ENCODE measurements at regions not wholly inside any gene's neighbourhood (a gene's known extent, or its start where the extent isn't known, plus 50 kb on each side); places are given as distances from the start of the nearest gene placed in this dataset.
"Not testable (repeated sequence)": the region's sequence is repeated elsewhere in the genome, so short reads cannot be mapped to it uniquely, and the experiment has no call there.

DNA sequence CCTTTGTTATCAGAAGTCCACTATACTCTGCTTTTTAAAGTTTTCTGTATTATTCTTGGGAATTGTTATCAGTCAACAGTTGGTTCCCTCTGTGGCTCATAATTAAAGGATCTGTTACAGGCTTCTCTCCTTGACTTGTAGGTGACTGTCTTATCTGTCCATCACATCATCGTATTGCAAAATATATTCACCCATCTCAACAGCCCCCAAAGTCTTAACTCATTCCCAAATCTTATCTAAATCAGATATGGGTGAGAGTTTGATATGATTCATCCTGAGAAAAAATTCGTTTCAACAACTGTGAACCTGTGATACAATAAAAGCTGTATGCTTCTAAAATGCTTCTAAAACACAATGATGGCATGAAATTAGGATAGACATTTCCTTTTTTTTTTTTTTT, 1245.6 kb upstream of the RAG2 start:
- DNase-seq (ENCODE audit: low spot score) (no peak), ATAC-seq (no peak)

DNA sequence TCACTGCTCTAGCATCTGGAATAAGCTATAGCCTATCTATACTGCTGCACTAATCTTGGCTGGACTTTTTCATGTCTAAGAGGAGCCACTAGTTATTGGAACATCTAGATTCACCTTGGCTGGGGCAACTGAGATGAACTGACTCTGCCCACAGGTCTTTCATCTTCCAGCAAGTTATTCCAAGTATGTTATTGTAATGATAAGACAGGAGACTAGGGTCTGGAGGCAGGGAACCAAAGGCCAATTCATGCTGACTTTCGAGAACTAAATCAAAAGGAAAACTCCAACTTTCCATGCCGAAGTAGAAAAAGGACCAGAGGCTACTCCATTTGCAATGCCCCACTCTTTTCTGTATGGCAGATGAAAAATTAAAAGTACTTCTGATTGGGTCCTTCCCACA, 1243.0 kb upstream of the RAG2 start:
- ATAC-seq (no peak), DNase-seq (ENCODE audit: low spot score) (no peak)

DNA sequence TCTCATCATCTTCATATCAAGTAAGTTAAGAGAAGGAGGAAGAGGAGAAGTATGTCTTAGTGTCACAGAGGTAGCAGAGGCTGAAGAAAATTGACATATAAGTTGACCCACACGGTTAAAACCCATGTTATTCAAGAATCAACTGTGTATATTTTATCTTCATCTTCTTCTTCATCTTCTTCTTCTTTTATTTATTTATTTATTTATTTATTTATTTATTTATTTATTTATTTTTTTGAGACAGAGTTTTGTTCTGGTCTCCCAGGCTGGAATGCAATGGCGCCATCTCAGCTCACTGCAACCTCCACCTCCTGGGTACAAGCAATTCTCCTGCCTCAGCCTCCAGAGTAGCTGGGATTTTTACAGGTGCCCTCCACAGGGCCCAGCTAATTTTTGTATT, 1242.3 kb upstream of the RAG2 start:
- ATAC-seq; DNase-seq (ENCODE audit: low spot score): not testable (repeated sequence)

DNA sequence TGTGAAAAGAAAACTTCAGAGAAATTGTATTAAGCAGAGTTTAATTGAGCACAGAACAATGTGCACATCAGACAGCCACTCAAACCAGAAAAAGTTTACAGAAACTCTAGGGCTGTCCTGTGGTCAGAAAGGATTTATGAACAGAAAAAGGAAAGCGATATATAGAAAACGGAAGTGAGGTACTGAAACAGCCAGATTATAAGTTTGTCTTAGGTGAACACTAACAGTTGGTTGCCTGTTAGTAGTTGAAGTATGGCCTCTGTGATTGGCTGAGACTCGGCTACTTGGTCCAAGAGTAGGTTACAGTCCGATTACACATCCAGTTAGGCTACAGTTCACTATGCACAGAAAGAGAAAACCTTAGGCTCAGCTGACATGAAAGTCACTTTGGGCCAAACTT, 1232.5 kb upstream of the RAG2 start:
- no peak for DNase-seq (ENCODE audit: low spot score)
- ATAC-seq = no peak

DNA sequence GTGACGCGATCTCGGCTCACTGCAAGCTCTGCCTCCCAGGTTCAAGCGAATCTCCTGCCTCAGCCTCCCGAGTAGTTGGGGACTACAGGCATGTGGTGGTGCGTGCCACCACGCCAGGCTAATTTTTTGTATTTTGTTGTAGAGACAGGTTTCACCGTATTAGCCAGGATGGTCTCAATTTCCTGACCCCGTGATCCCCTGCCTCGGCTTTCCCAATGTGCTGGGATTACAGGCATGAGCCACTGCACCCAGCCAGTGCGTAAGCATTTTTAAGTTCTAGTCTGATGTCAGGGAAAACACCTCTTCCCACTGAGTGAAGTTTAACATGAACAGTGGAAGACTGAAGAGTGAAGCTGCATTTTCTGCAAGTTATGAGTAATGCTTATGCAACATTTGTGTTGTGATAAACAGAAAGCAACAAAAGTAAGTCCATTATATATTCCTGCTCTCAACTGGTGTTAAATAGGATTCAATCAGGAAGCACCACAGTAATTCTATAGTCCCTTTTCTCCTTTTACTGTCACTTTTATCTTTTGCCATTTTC, 1219.8 kb upstream of the RAG2 start:
- ATAC-seq = no peak
- no peak for DNase-seq (ENCODE audit: low spot score)

DNA sequence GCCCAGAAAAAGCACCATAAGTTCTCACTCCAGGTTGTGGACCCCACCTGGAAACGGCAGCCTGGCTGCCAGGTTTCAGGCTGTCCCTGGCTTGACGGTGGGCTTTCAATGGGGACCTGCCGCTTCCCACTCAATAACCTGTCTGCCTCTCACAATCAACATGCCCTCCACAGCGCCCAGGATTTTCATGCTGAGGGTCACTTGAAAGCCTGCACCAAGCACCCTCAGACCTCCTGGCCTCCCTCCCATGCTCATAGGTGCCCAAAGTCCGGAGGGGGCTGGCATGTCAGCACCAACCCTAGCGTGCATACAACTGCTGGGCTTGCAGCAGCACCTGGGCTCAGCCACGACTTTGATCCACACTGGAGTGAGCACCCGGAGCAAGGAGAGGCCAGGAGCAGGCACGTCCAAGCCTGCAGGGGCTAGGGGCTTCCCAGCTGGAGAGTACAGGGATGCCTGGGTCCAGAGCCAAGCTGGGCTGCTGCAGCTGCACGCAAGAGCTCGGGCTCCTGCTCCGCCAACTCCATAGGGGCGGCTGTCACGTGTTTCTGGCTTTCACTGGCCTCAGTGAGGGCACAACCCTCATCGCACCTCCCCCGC, 1214.3 kb upstream of the RAG2 start:
- DNase-seq (ENCODE audit: low spot score) (no peak), ATAC-seq (no peak)

DNA sequence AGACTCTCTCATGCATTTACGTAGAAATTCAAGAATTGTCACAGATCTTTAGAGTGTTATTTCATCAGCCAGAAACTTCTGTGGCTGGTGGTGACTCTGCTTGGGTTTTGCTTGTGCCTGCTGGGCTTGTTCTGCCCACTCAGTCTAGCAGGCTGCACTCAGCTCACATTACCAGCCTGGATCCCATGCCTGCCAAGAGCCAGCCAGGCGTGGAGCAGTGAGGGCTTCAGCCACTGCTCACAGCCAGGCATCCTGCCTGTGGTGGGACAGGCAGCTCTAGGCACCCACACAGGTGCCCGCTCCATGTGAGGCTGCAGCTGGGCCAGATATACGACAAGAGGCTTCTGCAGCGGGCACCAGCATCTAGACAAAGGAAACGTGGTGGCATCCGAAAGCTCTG, 1213.3 kb upstream of the RAG2 start:
- no peak for DNase-seq (ENCODE audit: low spot score)
- ATAC-seq = no peak

DNA sequence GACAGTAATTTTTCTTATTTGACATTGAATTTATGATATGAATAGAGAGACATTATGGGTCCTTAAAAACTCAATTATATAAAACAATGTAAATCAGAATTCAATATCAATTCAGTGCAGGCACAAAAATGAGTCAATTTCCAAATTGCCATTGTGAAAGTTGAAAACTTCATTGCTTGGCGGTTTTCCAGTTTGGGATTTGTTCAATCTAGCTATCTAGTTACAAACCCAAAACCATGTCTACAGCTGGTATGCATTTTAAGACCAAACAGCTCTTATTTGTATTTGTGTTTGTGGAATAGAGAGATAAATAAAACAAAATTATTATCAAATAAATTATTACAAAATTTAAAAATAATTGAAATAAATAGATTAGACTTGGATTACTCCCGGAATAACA, 1206.6 kb upstream of the RAG2 start:
- no peak for DNase-seq (ENCODE audit: low spot score)
- no peak for ATAC-seq

DNA sequence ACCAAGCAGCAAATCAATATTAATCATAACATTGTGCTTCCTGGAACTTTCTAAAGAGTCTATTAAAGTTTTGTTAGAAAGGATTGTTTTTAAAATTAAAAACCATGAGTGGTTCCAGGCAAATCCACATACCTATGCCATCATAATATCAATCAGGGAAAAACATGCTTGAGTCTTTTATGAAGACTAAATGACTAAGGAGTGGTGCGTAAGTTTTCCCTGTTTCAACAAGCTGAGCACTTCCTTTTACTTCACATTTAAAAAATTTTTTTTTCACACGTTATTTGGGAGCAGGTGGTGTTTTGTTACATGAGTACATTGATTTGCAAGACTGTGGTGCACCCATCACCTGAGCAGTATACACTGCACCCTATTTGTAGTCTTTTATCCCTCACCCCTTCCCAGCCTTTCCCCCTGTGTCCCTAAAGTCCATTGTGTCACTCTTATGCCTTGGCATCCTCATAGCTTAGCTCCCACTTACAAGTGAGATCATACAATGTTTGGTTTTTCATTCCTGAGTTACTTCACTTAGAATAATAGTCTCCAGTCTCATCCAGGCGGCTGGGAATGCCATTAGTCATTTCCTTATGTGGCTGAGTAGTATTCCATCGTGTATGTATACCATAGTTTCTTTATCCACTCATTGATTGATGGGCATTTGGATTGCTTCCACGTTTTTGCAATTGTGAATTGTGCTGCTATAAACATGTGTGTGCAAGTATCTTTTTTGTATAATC, 1190.3 kb upstream of the RAG2 start:
- DNase-seq (ENCODE audit: low spot score) (no peak), ATAC-seq (no peak)

DNA sequence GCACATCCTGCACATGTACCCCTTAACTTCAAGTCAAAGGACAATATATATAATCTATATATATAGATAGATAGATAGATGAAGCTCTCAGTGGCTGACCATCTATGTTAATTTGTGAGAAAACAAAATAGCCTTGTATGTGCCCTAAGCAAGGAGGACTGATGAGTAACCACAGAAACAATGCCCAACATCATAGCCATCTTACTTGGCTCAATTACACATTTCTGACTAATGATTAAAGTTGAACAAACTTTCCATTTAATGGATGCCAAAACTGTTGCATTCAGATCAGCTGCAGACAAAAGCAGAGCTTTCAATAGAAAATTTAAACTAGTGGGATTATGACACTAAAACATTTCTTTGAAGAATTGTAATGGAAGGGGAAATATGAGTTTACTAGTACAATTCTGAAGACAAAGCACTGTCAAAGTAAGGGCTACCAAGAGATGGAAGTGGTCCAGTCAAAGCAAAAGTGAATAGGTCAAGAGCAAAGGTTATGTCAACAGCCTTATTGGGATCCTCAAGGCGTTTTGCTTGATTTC, 1188.2 kb upstream of the RAG2 start:
- no peak for DNase-seq (ENCODE audit: low spot score)
- ATAC-seq = no peak

DNA sequence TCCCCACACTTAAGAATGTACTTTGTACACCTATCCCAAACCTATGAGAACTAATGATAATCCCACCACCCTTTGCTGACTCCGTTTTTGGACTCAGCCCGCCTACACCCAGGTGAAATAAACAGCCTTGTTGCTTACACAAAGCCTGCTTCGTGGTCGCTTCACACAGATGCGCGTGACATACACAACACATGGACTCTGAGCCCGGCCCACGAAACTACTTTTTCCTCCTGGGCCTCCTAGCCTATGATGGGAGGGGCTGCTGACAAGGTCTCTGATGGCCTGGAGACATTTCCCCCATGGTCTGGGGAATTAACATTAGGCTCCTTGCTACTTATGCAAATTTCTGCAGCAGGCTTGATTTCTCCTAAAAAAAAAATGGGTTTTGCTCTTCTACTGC, 1176.4 kb upstream of the RAG2 start:
- ATAC-seq (no peak), DNase-seq (ENCODE audit: low spot score) (no peak)

DNA sequence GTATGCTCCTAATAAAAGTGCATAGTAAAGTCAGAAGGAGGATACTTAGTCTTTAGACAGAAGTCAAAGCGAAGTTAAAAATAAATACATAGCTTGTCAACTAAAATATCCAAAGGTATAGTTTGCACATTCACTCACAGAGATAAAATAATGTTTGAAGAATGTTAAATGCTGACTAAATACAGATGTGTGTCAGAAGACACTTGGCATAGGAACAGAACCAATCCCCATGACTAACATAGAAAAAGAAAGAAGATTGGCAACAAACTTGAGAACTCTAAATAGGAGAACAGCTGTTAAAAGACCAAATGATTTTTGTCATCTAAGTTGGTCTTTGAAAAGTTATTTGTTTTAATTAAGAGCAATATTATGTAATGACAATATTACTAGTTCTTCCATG, 1172.1 kb upstream of the RAG2 start:
- ATAC-seq (no peak), DNase-seq (ENCODE audit: low spot score) (no peak)

DNA sequence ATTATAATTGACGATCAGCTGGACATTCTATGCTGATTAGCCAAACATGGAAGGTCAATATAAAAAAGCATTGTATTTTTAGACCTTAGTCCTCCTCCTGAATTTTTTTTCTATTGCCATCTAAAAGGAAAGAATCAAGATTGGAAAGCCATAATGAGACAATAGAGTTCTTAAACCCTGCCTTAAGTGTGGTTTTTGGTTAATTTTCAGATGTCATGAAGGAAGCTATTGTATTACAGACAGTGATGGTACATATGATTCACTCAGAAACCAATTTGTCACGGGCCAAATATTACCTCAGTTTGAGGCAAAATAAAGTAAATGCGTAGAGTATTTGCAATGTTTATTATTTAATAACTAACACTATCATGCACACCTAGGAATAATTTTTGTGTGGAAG, 1164.0 kb upstream of the RAG2 start:
- ATAC-seq = no peak

DNA sequence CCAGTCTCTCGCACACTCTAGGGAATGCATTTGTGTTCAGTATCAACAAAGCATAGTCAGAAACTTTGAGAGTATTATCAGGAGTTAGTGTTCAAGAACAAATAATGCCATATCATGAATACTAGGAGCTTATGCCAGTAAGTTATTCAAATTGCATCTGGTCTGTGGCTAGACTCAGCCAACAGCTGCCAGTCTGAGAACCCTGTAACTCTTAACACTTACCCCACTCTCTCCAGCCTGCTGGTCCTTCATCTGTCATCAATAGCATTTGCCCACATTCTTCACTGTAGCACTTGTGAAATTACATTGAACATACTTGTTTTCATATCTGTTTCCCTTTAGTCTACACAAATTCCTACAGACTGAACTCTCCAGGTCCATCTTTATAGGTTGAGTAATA, 1157.5 kb upstream of the RAG2 start:
- ATAC-seq = no peak

More for the DNA sequence above, 1164.0 kb upstream of the RAG2 start:
- DNase-seq (ENCODE audit: low spot score) = no peak

DNA sequence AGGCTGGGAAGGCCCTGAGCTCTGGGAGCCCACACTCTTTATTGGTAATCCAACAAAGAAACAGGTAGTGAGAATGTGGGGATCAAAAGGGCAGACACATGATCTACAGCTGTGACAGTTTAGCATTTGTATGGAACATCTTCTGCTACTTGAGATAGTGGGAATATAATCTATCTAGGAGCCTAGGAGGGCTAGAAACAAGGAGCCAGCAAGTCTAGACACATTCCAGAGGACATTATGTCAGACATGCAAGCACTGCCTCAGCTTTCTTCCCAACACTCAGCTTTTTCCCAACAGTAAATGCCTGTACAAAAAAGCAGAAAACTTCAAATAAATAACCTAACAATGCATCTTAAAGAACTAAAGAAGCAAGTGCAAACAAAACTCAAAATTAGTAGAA, 1150.6 kb upstream of the RAG2 start:
- no peak for ATAC-seq
- no peak for DNase-seq (ENCODE audit: low spot score)

More for the DNA sequence above, 1157.5 kb upstream of the RAG2 start:
- DNase-seq (ENCODE audit: low spot score) = no peak

DNA sequence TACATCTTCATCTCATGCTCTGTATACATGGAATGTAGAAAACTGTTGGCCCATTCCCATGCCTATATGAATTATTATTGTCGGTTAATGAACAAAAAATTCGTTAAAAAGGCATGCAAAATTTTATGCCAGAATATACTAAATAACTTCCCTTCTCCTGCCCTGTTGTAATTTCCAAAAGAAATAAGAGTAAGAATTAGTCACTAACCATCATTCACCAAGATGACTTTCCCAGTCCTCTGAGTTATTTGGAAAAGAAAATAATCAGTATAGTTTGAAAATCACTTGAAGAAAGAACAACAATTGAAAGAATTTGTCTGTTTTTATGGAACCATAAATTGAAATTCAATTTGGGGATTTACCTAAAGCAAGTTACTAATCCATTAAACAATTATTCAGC, 1149.1 kb upstream of the RAG2 start:
- DNase-seq (ENCODE audit: low spot score) (no peak), ATAC-seq (no peak)

DNA sequence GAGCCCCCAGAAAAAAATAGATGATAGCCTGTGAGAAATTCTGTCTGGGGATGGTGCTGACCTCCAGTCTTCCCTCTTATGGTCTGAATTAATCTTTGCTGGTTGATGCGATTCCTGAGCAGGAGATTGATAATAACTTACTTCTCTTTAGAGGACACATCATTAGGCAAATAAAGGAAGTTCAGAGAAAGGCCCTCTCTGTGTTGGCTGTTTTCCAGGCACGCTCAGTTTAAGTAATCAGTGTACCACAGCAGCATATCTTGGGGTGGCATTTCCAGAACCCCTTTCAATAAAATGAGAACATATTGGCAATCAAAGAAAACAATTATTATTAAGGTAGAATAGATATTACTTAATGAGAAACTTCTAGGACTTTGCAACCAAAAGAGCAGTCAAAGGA, 1129.3 kb upstream of the RAG2 start:
- DNase-seq (ENCODE audit: low spot score) (no peak), ATAC-seq (no peak)

DNA sequence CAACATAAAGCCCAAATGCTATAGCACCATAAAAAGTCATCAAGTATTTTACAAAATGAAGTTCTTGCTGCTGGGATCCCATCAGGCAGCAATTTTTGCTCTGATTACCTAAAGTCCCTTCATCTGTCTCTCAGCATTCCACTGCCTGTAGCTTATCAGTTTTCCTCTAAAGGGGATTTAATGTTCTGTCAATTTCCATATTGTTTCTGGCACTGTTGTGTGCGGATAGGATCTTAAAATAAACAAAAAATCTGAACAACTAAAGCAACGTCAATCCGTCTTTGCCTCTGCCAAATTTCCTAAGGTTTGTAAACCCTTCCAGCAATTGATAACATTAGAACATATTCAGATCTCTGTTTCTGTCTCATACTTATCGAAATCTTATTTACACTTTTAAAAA, 1126.3 kb upstream of the RAG2 start:
- no peak for DNase-seq (ENCODE audit: low spot score)
- no peak for ATAC-seq

DNA sequence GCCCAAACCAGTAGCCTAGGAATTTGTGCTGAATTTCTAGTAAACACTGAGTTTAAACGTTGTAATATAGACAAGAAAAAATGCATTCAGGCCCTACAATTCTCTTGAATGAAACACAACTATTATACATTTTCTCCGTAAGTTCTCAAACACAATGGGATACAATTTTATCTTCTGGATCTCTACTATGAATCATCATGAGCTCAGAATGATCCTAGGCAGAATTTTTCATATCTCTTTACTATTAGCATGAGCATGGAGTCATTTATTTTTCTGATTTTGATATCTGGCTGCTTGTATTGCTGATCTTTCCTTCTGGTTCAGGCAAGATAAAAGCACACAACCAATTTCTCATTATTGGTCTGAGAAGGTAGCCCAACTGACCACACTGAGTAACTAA, 1123.4 kb upstream of the RAG2 start:
- DNase-seq (ENCODE audit: low spot score) (no peak), ATAC-seq (no peak)

DNA sequence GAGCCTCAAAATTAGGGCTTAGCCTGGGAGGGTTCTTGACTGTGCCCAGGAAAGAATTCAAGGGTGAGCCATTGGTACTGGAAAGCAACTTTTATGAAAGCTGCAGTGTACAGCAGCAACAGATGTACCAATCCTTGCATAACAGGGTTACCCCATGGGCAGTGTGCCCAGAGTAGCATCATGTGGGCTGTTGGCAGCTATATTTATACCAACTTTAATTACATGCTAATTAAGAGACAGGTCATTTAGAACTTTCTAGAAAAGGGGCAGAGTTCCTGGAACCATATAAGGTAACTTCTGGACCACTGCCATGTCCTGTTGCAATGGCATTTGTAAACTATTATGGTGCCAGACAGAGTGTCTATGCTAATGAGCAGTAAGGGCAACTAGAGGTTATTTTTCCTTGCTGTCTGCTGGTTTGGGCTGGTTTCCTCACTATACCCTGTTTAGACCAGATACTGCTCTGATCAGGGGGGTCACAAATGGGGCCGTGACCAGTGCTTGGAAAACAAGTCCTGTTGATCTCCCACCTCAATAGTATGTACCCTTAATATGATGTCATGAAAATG, 1120.5 kb upstream of the RAG2 start:
- ATAC-seq (peak; percentile 53), DNase-seq (ENCODE audit: low spot score) (no peak)

DNA sequence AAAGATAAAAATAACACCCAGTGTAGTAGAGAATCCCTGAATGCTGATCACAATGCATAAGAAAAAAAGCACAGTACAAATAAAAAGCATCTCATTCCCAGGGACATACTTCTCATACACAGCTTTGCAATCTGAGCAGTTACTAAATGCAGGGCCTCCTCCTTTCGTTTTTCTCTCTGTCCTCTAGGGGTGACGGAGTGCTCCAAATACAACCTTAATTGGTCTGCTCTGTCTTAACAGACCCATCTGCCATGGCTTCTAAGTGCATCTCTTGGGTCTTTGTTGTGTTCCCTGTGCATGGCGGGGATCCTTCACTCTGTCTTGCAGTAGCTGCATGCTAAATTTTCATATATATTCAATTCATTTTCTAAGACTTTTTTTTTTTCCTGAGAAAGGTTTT, 1114.2 kb upstream of the RAG2 start:
- ATAC-seq (no peak), DNase-seq (ENCODE audit: low spot score) (no peak)

DNA sequence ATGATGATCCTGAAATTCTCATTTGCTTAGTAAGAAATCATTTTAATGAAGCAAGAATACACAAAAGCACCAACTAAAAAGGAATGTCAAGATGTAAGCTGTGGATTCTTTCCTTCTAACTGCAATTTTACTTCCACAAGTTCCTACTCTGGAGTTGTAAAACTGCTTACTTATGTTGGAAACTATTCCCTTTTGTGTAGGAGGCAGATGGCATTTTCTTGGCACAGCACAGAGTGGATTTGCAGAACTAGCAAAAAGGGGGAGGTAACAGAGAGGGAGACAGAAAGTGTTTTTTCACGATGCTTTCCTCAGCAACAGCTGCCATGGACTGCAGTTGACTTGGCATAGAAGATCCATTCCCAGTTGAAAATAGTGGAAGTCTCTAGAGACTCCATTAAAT, 1112.0 kb upstream of the RAG2 start:
- DNase-seq (ENCODE audit: low spot score) = no peak
- ATAC-seq = no peak
